ENCODE measurements at regions not wholly inside any gene's neighbourhood (a gene's known extent, or its start where the extent isn't known, plus 50 kb on each side); places are given as distances from the start of the nearest gene placed in this dataset.

- peak in 2 of 4 donors; percentile 35 to 67 for DNase-seq (ENCODE audit: low read depth in 4 of 4, low spot score in 2 of 4)
Observed at GRCh38 chr2:106977717-106978116, 91.8 kb upstream of the ST6GAL2 start.

DNA sequence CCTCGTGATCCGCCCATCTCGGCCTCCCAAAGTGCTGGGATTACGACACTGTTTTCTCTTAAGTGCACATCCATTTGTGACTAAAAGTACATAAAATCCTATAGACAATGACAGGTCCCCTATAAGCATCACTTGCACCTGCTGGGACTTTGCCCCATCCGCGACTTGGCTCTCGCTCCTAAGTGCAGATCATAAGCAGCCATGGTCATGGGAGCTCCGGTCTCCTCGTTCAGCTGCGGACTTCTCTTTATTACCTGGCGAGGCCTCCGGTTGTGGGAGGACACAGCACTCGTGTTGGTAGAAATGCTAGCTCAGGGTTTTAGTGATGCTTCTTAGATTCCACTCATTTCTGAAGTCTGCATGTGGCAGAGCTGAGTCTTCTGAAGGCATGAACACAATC is 92.7 kb upstream of the ST6GAL2 start:
- no peak for DNase-seq (ENCODE audit: low read depth in 4 of 4, low spot score in 2 of 4)

- DNase-seq (ENCODE audit: low read depth in 4 of 4, low spot score in 2 of 4): no peak
Observed at GRCh38 chr2:106981491-106981890, 95.5 kb upstream of the ST6GAL2 start.

GRCh38 chr2:106982350-106982749 is 96.4 kb upstream of the ST6GAL2 start:
- no peak for DNase-seq (ENCODE audit: low read depth in 4 of 4, low spot score in 2 of 4)

GRCh38 chr2:106983305-106983704 is 97.3 kb upstream of the ST6GAL2 start:
- no peak for DNase-seq (ENCODE audit: low read depth in 4 of 4, low spot score in 2 of 4)

GRCh38 chr2:106988361-106988760 is 102.4 kb upstream of the ST6GAL2 start:
- no peak for DNase-seq (ENCODE audit: low read depth in 4 of 4, low spot score in 2 of 4)

DNA sequence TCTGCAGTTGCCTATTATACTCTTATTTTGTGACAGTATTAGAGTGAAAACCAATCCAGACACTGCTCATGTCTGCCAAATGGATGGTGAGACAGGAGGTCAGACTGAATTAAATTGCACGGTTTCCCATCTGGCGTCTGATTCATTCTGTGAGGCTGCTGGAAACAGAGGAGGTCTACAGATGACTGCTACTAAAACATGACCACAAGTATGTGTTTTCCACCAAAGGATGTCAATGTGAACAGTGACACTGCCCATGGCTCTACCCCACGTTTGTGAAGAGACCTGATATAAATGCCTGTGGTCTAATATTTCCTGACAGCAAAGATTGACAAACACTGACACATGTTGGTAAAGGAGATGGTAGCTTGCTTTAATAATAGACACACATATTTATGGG is 104.3 kb upstream of the ST6GAL2 start:
- no peak for DNase-seq (ENCODE audit: low read depth in 4 of 4, low spot score in 2 of 4)

DNA sequence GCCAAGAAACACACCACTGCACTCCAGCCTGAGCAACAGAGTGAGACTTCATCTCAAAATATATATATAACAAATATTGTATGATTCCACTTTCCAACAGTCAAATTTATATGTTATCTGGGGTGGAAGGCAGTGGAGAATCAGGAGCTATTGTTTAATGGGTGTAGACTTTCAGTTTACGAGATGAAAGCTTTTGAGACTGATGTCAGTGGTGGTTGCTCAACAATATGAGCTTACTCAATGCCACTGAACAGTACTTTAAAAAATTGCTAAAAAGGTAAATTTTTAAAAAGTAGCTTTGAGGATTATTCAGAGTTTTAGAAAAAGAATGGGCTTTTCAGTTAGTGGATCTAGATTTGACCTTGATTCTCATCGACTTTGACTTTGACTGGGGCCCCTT is 105.9 kb upstream of the ST6GAL2 start:
- no peak for DNase-seq (ENCODE audit: low read depth in 4 of 4, low spot score in 2 of 4)

DNA sequence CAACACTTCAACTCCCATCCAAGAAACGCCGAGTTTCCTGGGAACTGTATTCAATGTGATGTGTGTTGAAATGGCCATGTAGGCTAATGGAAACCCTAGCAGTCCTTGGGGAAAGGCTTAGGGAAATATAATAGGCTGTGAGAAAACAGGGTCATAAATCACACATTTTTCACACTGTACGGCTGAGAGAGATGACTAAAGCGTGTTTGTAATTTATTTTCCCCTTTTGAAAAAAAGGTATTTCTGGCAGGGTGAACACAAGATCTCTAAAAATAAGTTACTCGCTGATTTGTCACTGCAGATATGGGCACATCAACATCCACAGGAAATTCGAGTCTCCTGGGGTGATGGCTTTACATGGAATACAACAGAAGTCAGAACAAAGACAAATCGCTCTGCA is 109.6 kb upstream of the ST6GAL2 start:
- DNase-seq (ENCODE audit: low read depth in 4 of 4, low spot score in 2 of 4): no peak

DNA sequence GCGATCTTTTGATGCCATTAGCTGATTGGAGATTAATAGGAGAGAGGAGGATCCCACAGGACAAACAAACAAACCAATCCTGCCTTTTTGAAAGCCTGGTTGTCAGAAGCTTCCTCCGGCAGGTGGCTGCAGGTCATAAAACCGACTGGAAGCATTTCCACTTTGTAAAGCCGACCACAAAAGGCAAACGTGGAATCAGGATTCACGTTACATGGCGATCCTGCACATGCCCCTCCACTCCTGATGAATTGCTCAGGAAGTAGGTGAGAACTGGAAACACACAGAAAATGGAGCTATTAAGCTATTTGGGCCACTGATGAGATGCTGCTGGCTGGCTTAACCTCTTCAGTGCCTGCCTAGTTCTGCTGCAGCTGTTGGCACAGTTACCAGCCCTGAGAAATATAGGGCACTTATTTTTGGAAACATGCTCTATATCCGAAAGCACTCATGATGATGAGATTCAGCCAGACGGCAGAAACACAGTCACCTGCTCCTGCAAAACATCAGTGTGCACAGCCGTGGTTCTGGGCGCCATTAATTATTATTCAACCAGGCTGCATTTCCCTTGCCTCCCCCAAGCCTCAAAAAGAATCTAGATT is 110.3 kb upstream of the ST6GAL2 start:
- no peak for DNase-seq (ENCODE audit: low read depth in 4 of 4, low spot score in 2 of 4)

- no peak for DNase-seq (ENCODE audit: low read depth in 4 of 4, low spot score in 2 of 4)
Observed at GRCh38 chr2:106997204-106997603, 111.2 kb upstream of the ST6GAL2 start.

- DNase-seq (ENCODE audit: low read depth in 4 of 4, low spot score in 2 of 4): peak in 1 of 4 donors; percentile 41
Observed at GRCh38 chr2:107001062-107001461, 115.1 kb upstream of the ST6GAL2 start.

GRCh38 chr2:107001551-107001950 is 115.6 kb upstream of the ST6GAL2 start:
- no peak for DNase-seq (ENCODE audit: low read depth in 4 of 4, low spot score in 2 of 4)

GRCh38 chr2:107001964-107002696 is 116.2 kb upstream of the ST6GAL2 start:
- DNase-seq (ENCODE audit: low read depth in 4 of 4, low spot score in 2 of 4): no peak

DNA sequence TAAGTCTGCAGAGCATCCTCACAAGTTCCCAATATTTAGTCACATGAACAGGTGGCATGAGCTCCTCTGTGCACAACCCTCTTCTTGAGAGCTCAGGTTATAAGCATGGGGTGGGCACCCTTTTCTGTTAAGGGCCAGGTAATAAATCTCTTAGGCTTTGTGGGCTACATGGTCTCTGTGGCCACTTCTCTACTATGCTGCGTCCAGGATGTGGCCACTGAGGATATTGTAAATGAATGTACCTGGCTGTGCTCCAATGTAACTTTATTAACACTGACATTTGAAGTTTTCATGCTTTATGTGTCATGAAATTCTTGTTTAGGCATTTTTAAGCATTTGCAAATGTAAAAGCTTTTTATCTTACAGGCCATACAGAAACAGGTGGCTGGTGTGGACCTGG is 116.8 kb upstream of the ST6GAL2 start:
- no peak for DNase-seq (ENCODE audit: low read depth in 4 of 4, low spot score in 2 of 4)

- DNase-seq (ENCODE audit: low read depth in 4 of 4, low spot score in 2 of 4): no peak
Observed at GRCh38 chr2:107005853-107006252, 119.9 kb upstream of the ST6GAL2 start.

DNA sequence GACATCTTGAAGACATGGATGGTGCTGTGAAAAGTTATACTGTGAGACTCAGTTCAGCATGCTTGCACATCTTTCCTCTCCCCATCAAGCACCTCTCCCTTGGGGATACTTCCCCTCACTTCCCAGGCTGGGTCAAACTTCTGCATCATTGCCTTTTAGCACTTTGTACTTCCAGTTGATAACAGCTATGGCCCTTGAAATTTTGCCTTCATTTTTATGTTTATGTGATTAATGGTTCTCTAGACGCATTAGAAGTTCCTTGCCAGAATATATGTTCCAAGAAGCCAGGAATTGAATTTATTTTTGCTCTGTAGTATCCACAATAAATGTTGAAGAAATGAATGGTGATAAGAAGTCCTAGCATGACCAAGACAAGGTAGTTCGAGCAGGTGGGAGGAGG is 120.9 kb upstream of the ST6GAL2 start:
- DNase-seq (ENCODE audit: low read depth in 4 of 4, low spot score in 2 of 4): no peak

GRCh38 chr2:107007927-107008326 is 122.0 kb upstream of the ST6GAL2 start:
- DNase-seq (ENCODE audit: low read depth in 4 of 4, low spot score in 2 of 4): no peak

DNA sequence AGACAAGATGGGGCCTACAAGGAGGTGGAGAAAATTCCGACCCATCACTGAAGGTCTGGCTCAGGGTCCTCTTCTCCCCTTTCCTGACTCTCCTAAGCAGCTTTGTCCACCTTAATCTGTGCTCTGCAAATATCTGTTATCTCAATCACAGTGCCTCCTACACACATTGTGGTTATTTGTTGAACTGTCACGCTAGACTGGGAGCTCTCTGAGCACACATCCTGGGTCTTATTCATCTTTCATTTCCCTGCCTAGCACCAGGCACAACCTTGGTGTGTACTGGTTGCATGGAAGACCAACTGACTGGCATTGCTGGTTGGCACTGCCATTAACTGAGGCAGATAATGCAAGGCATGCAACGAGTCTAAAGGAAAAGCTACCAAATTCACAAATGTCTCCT is 122.9 kb upstream of the ST6GAL2 start:
- no peak for DNase-seq (ENCODE audit: low read depth in 4 of 4, low spot score in 2 of 4)

DNA sequence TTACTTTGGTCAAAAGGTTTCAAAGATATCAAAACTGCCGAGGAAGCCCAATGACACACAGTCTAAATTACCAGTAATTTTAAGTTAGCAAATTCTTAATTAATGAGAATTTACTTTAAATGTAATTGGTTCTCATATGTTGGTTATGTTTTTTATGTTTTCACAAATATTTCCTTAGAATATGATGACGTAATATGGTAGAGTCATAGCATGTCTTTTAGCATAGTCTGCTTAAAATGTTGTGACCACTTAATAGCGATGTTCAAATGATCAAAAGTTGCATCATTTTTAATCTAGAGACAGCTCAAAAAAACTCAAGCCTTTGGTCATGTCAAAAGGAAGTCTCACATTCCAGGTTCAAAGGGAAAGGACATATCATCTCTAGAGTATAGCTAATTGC is 123.3 kb upstream of the ST6GAL2 start:
- DNase-seq (ENCODE audit: low read depth in 4 of 4, low spot score in 2 of 4): no peak

GRCh38 chr2:107012714-107013306 is 126.8 kb upstream of the ST6GAL2 start:
- no peak for DNase-seq (ENCODE audit: low read depth in 4 of 4, low spot score in 2 of 4)

DNA sequence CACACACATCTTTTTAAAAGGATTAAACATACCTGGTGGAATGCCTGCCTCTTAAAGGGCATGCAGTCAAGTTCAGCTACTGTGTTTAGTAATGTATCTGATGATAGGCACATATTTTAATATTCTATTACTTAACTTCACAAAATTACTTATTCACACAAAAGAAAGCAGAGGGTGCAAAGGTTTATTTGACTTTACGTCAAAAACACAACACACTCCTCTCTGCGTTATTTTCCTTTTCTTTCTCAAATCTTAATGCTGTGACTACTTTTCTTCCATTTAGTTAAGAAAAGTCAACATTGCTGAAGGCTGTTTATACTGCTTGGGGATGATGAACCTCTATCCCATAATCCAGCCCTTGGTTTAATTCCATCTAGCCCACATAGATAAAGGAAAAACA is 127.9 kb upstream of the ST6GAL2 start:
- DNase-seq (ENCODE audit: low read depth in 4 of 4, low spot score in 2 of 4): no peak

All from left renal cortex interstitium (tissue), 4 donors.